ENCODE measurements at regions not wholly inside any gene's neighbourhood (a gene's known extent, or its start where the extent isn't known, plus 50 kb on each side); places are given as distances from the start of the nearest gene placed in this dataset.

DNA sequence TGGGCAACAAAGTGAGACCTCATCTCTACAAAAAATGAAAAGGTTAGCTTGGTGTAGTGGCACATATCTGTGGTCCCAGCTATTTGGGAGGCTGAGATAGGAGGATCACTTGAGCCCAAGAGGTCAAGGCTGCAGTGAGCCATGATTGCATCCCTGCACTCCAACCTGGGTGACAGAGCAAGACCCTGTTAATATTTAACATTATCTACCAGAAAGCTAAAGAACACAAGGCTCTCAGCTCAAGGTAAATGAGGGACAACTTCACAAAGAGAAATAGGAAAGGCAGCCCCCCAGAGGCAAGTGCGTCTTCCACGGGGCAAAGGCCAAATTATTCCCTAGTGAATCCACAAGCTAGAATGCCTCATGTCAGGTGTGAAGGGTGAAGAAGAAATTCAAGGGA lies 109.6 kb upstream of the PFKP start:
- ATAC-seq, result no peak
- intact Hi-C loops (cut with DNase I), result no loop called here

DNA sequence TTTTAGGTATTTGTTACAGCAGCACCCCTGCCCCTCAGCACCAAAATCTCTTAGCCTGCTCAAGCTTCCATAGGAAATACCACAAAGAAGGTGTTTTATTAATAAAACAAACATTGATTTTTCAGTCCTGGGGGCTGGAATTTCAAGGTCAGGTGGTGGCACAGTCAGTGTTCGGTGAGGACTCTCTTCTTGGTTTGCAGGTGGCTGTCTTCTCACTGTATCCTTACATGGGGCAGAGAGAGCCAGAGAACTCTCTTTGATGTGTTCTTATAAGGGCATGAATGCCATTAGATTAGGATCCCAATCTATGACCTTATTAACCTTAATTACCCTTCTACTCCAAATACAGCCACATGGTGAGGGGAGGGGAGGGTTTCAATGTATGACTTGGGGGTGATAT lies 112.3 kb upstream of the PFKP start:
- intact Hi-C loops (cut with DNase I), result no loop called here
- no peak for DNase-seq
- no peak for ATAC-seq

More for the DNA sequence above, 109.6 kb upstream of the PFKP start:
- no peak for DNase-seq

- intact Hi-C loops (cut with DNase I), result no loop called here
- DNase-seq (no peak), ATAC-seq (no peak)
Measured at GRCh38 chr10:2953495-2953894, 113.9 kb upstream of the PFKP start.

GRCh38 chr10:2951235-2951835 lies 116.0 kb upstream of the PFKP start:
- intact Hi-C loops (cut with DNase I), result no loop called here
- DNase-seq (no peak), ATAC-seq (no peak)

DNA sequence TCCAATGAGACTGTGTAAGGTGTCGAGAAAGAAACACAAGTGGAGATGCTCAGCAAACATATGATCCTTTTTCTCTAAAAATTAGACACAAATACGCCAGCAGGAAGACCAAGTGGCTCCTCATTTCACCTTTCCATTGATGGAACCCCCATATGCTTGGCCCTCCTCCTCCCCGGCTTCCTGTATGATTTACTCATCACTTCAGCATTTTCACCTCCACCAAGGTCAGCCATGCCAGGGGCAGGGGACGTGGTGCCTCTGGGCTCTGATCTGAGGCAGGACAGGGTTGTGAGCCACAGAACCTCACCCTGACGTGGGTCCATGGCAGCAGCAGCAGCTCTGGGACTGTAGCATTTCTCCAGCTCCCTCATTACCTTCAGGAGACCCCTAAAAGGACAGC lies 116.8 kb upstream of the PFKP start:
- ATAC-seq, result no peak
- intact Hi-C loops (cut with DNase I), result no loop called here
- DNase-seq, result no peak

DNA sequence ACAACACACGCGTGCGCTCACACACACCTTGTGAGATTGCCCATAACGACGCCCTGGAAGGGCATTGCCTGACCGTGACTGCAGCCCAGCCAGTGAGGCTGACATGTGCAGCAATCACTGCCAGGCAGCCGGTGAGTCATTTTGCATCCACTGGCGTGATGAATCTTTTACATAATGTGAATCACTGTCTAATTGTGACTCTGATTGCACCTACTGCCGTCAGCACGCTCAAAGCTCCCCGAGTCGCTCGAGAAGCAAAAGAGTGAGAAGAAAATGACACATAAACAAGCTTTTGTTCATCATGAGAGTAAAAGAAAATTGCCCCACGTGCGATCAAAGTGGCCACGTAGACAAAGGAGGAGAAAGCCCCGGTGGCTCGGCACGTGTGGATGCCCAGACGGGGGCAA lies 117.4 kb upstream of the PFKP start:
- intact Hi-C loops (cut with DNase I), result no loop called here
- ATAC-seq (no peak), DNase-seq (no peak)

DNA sequence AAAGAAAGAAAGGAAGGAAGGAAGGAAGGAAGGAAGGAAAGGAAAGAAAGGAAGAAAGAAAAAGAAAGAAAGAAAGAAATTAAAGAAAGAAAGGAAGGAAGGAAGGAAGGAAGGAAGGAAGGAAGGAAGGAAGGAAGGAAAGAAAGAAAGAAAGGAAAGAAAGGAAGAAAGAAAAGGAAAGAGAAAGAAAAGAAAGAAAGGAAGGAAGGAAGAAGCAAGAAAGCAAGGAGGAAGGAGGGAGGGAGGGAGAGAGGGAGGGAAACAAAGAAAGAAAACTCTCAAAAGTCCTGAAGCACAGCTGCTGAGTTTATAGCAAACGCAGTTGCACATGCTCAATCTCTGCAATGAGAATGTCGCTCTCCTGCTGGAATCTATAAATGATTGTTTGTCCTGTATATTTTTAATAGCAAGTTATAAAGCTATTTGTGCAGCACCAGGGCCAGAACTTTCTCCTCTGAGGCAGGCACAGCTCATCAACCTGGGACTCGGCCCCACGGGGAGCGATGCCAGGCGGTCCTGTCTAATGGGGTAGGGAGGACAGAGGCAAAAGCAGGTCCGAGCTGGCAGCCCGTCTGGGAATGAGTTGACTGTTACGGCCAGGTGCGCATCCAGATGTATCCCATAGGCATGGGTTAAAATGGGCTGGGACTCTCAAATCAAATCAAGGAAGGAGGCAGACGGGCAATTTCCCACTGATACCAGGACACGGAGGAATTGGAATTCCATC lies 118.0 kb upstream of the PFKP start:
- ATAC-seq, result no peak
- intact Hi-C loops (cut with DNase I), result no loop called here
- DNase-seq, result no peak

DNA sequence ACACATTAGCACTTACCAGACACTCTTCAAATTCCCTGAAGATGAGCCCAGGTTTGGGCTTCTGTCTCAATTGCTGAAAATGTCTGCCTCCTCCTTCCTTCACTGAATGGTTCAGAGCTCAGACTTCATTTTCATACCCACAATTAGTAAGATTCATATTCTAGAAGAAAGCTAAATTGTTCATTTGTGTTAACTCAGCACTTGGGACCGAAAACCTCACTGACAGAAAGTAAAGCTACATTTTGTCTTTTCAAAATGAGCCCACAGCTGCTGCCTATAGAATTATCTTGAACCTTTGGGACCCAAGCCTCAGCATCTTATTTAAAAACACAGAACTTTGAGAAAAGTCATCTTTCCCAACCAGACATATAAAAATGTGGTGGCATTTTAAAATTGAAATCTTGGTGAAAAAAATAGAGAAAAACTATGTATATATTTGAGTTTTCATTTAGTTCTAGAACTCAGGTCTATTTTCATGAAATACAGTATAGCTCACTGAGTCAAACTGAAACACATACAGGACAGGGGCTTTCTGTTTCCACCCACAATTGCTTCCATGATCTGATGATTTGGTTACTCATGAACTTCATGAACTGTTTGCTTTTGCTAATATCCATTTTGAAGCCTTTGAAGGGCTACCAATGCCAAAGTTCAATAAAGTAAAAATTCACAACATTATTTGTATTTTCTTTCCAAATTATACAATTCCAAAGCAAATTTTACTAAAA lies 119.1 kb upstream of the PFKP start:
- intact Hi-C loops (cut with DNase I), result no loop called here
- DNase-seq, result no peak
- ATAC-seq, result no peak

GRCh38 chr10:2944788-2945187 lies 122.6 kb upstream of the PFKP start:
- DNase-seq (no peak), ATAC-seq (no peak)
- intact Hi-C loops (cut with DNase I), result no loop called here

DNA sequence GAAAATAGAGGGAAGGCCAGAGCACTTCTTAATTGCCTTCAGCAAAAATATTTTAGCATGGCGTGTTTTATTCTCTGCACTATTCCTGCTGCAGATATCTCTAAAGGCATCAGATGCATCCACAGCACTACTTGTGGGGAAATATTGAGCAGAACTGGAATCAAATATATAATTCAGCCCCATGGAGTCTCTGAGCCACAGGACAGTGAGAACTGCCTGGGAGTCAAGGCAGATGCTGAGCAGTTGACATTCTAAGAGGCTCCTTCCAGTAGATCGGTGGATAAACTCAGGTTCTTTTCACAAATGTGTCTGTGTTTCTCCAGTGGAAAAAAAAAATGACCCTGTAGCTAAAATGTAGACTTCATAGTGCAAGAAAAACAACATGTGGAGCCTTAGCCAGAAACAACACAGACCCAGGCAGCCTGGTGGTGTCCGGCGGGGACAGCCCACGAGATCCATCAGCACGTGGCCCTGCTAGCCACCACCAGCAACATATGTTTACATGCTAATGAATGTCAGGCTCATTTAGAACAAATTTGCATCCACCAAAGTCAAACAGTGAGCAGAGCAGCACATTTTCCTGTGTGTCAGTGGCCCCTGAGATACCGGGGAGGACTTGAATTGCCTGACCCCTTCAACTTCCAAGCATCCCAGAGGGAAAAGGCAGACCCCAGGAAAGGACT lies 123.3 kb upstream of the PFKP start:
- DNase-seq, result no peak
- intact Hi-C loops (cut with DNase I), result no loop called here

DNA sequence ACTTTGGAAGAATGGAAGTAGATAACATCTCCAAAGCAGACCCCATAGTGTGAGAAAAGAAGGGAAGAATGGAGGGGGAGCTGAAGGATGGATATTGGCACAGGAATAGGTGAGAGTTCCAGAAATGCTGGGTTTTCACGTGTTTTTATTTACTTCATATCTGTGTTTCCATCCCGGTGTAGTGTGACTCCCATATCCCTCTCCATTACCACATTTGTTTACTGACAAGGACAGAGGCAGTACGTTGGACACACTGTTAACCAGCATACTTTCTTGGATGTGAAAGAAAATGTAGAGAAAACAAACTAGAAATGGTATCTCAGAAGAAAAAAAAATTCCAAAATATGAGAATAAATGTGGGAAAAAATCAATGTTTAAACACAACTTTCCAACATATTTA lies 124.4 kb upstream of the PFKP start:
- no peak for ATAC-seq
- no peak for DNase-seq

More for the DNA sequence above, 123.3 kb upstream of the PFKP start:
- ATAC-seq, result no peak

DNA sequence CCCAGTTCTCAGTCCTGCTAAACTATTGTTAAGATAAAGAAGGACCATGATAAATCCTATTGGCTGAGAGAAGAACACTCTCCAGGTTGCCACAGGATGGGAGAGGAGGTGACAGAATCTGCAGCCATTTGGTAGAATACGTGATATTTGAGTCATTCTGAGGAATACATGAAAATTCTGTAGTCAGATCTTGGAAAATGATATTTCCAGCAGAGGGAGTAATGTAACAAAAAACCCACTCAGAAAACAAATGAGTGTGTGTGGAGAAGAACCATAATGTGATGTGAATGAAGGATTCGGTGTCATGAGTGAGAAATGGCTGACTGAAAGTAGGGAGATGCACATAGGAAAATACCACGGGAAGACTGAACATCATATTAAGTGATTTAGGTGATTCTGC lies 128.5 kb upstream of the PFKP start:
- intact Hi-C loops (cut with DNase I), result no loop called here
- DNase-seq (no peak), ATAC-seq (no peak)

More for the DNA sequence above, 124.4 kb upstream of the PFKP start:
- intact Hi-C loops (cut with DNase I), result no loop called here

DNA sequence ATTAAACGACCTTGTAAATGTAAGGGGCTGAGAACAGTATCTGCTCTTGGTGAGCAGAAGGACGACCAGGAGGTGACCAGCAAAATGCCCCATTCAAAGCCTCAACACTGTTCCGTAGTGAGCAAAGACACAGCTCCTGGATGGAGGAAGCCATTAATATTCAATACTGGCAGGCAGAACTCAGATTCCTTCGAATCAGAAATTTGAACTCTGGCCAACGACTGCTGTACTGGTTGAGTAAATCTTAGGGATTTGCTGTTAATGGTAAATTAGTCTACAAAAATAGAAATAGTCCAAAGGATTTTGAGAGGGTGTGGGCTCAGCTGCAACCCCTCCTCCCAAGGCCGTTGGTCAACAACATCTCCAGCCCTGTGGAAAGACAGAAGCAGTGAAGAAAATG lies 130.5 kb upstream of the PFKP start:
- no peak for DNase-seq
- ATAC-seq, result no peak

GRCh38 chr10:2935647-2936386 lies 131.5 kb upstream of the PFKP start:
- no peak for DNase-seq
- ATAC-seq, result no peak
- intact Hi-C loops (cut with DNase I), result no loop called here

More for the DNA sequence above, 130.5 kb upstream of the PFKP start:
- intact Hi-C loops (cut with DNase I), result no loop called here

DNA sequence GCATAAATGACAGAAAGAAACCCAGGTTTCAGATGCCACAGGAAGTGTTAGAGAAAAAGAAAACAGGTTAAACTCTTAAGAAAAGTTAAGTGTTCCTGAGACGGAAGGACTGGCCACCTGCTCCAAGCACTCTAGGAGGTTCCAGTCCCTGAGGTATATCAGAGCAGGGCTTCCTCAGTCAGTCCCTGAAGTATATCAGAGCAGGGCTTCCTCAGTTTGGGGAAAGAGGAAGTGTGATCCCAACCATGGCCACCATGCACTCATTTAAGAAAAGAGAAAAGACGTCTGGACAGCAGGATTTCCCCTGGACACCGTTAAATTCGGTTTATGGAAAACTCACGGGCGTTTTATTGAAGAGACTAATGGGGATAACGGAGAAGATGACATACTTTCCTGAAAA lies 133.4 kb upstream of the PFKP start:
- no peak for ATAC-seq
- DNase-seq, result no peak
- intact Hi-C loops (cut with DNase I), result no loop called here

GRCh38 chr10:2933519-2933918 lies 133.8 kb upstream of the PFKP start:
- no peak for DNase-seq
- intact Hi-C loops (cut with DNase I), result no loop called here
- no peak for ATAC-seq

- DNase-seq (no peak), ATAC-seq (no peak)
- intact Hi-C loops (cut with DNase I), result no loop called here
Measured at GRCh38 chr10:2933071-2933470, 134.3 kb upstream of the PFKP start.

GRCh38 chr10:2929480-2930258 lies 137.7 kb upstream of the PFKP start:
- intact Hi-C loops (cut with DNase I), result loop anchor here (2.0 to 10.0 kb wide), 2 partner anchors 113 to 115 kb away; no protein-coding TSS in a partner anchor
- no peak for DNase-seq
- ATAC-seq, result no peak
